ENCODE measurements at regions not wholly inside any gene's neighbourhood (a gene's known extent, or its start where the extent isn't known, plus 50 kb on each side); places are given as distances from the start of the nearest gene placed in this dataset.

- H3K27ac ChIP-seq (ENCODE audit: insufficient read depth, low read length) = no peak overlapping the region
- H3K79me2 ChIP-seq (ENCODE audit: control insufficient read depth, insufficient read depth, low read length) = no peaks in the 10 kb centered on the region
- no peak for DNase-seq (ENCODE audit: low read depth in 2 of 2)
- TF ChIP-seq EZH2 (IDR thresholded peaks at IDR 0.05; ENCODE audit: low read length, missing control alignments) (no peak), CTCF (conservative IDR thresholded peaks at IDR 0.05 in 1 of 2, IDR thresholded peaks at IDR 0.05 in 1 of 2; ENCODE audit: low read depth in 1 of 2, low read length in 2 of 2) (no peak)
- no peaks in the 10 kb centered on the region for H3K27me3 ChIP-seq (ENCODE audit: control insufficient read depth, insufficient read depth, low read length)
- no peak overlapping the region for H3K4me2 ChIP-seq (ENCODE audit: extremely low read depth, insufficient read depth, low read length)
- no peak overlapping the region for H3K9ac ChIP-seq (ENCODE audit: insufficient read depth, low read length)
- H2AFZ ChIP-seq (ENCODE audit: low read length) = no peak overlapping the region
- H3K9me3 ChIP-seq (ENCODE audit: control insufficient read depth, insufficient read depth, low read depth, low read length) = no peaks in the 10 kb centered on the region
- H3K4me1 ChIP-seq (ENCODE audit: control insufficient read depth, extremely low read depth, insufficient read depth, low read length) = no peaks in the 10 kb centered on the region
- no peaks in the 10 kb centered on the region for H3K36me3 ChIP-seq (ENCODE audit: control insufficient read depth, insufficient read depth, low read length)
- H4K20me1 ChIP-seq (ENCODE audit: control insufficient read depth, extremely low read depth, insufficient read depth, low read length) = no peaks in the 10 kb centered on the region
- H3K4me3 ChIP-seq (replicated peaks in 1 of 4; ENCODE audit: control extremely low read depth in 1 of 4, insufficient read depth in 1 of 4, low read depth in 3 of 4, low read length in 4 of 4) = no peak overlapping the region
Measured at GRCh38 chr2:239786791-239787190, 238.4 kb downstream of the NDUFA10 start.

- H3K27me3 ChIP-seq (ENCODE audit: control insufficient read depth, insufficient read depth, low read length) = no peaks in the 10 kb centered on the region
- H3K4me3 ChIP-seq (replicated peaks in 1 of 4; ENCODE audit: control extremely low read depth in 1 of 4, insufficient read depth in 1 of 4, low read depth in 3 of 4, low read length in 4 of 4) = no peak overlapping the region
- H3K79me2 ChIP-seq (ENCODE audit: control insufficient read depth, insufficient read depth, low read length) = no peaks in the 10 kb centered on the region
- no peak overlapping the region for H3K27ac ChIP-seq (ENCODE audit: insufficient read depth, low read length)
- H2AFZ ChIP-seq (ENCODE audit: low read length) = no peak overlapping the region
- no peaks in the 10 kb centered on the region for H3K36me3 ChIP-seq (ENCODE audit: control insufficient read depth, insufficient read depth, low read length)
- H3K9ac ChIP-seq (ENCODE audit: insufficient read depth, low read length) = no peak overlapping the region
- no peak overlapping the region for H3K4me2 ChIP-seq (ENCODE audit: extremely low read depth, insufficient read depth, low read length)
- TF ChIP-seq EZH2 (IDR thresholded peaks at IDR 0.05; ENCODE audit: low read length, missing control alignments) (no peak), CTCF (conservative IDR thresholded peaks at IDR 0.05 in 1 of 2, IDR thresholded peaks at IDR 0.05 in 1 of 2; ENCODE audit: low read depth in 1 of 2, low read length in 2 of 2) (no peak)
- no peaks in the 10 kb centered on the region for H3K4me1 ChIP-seq (ENCODE audit: control insufficient read depth, extremely low read depth, insufficient read depth, low read length)
- no peaks in the 10 kb centered on the region for H4K20me1 ChIP-seq (ENCODE audit: control insufficient read depth, extremely low read depth, insufficient read depth, low read length)
- no peak for DNase-seq (ENCODE audit: low read depth in 2 of 2)
- H3K9me3 ChIP-seq (ENCODE audit: control insufficient read depth, insufficient read depth, low read depth, low read length) = no peaks in the 10 kb centered on the region
Measured at GRCh38 chr2:239781454-239781853, 243.7 kb downstream of the NDUFA10 start.

- no peak overlapping the region for H3K4me2 ChIP-seq (ENCODE audit: extremely low read depth, insufficient read depth, low read length)
- H3K4me3 ChIP-seq (replicated peaks in 1 of 4; ENCODE audit: control extremely low read depth in 1 of 4, insufficient read depth in 1 of 4, low read depth in 3 of 4, low read length in 4 of 4) = no peak overlapping the region
- no peaks in the 10 kb centered on the region for H3K4me1 ChIP-seq (ENCODE audit: control insufficient read depth, extremely low read depth, insufficient read depth, low read length)
- no peaks in the 10 kb centered on the region for H4K20me1 ChIP-seq (ENCODE audit: control insufficient read depth, extremely low read depth, insufficient read depth, low read length)
- no peak overlapping the region for H3K27ac ChIP-seq (ENCODE audit: insufficient read depth, low read length)
- no peaks in the 10 kb centered on the region for H3K36me3 ChIP-seq (ENCODE audit: control insufficient read depth, insufficient read depth, low read length)
- no peak for DNase-seq (ENCODE audit: low read depth in 2 of 2)
- no peaks in the 10 kb centered on the region for H3K79me2 ChIP-seq (ENCODE audit: control insufficient read depth, insufficient read depth, low read length)
- H3K9ac ChIP-seq (ENCODE audit: insufficient read depth, low read length) = no peak overlapping the region
- H3K9me3 ChIP-seq (ENCODE audit: control insufficient read depth, insufficient read depth, low read depth, low read length) = no peaks in the 10 kb centered on the region
- no peak overlapping the region for H2AFZ ChIP-seq (ENCODE audit: low read length)
- TF ChIP-seq CTCF (conservative IDR thresholded peaks at IDR 0.05 in 1 of 2, IDR thresholded peaks at IDR 0.05 in 1 of 2; ENCODE audit: low read depth in 1 of 2, low read length in 2 of 2) = no peak
- TF ChIP-seq EZH2 (IDR thresholded peaks at IDR 0.05; ENCODE audit: low read length, missing control alignments) = no peak
- no peaks in the 10 kb centered on the region for H3K27me3 ChIP-seq (ENCODE audit: control insufficient read depth, insufficient read depth, low read length)
Measured at GRCh38 chr2:239780236-239780994, 244.7 kb downstream of the NDUFA10 start.
